ENCODE measurements at regions not wholly inside any gene's neighbourhood (a gene's known extent, or its start where the extent isn't known, plus 50 kb on each side); places are given as distances from the start of the nearest gene placed in this dataset.

DNA sequence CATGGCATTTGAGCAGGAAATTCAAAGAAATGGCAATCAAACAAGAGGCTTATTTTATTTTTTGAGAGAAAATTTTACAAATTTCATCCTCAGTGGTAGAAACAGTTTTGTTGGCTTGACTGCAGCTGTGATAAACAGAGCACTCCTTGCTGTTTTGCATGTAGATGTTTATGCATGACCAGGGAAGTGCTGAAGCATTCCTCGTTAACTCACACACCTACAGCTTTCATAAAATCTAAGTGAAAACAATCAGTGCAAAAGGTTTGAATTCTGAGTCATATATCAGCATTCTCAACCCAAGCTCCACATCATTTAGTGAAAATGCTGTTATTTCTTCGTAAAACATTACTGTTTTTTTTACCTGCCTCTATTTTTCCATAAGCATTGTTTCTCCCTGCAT, 146.6 kb upstream of the CCDC68 start:
- BruUV-seq (replicated peaks) = no TSS peak

GRCh38 chr18:55102958-55103456, 143.7 kb upstream of the CCDC68 start:
- no TSS peak for BruUV-seq (replicated peaks)
- Histone ChIP-seq H3K79me2 (ENCODE audit: insufficient read depth, low read length) (no peaks in the 10 kb centered on the region), H3K36me3 (ENCODE audit: control insufficient read depth in 1 of 2, insufficient read depth in 2 of 2, low read length in 2 of 2) (no peaks in the 10 kb centered on the region), H3K27ac (ENCODE audit: low read depth, low read length) (no peak overlapping the region), H3K4me1 (ENCODE audit: control insufficient read depth in 1 of 2, insufficient read depth in 2 of 2, low read length in 2 of 2) (peaks cover 4 to 10% of the 10 kb centered on the region in 2 experiments), H3K4me2 (ENCODE audit: low read length) (no peak overlapping the region), H3K9me3 (ENCODE audit: control insufficient read depth in 1 of 2, insufficient read depth in 1 of 2, low read depth in 1 of 2, low read length in 2 of 2) (no peaks in the 10 kb centered on the region), H4K20me1 (ENCODE audit: insufficient read depth) (no peaks in the 10 kb centered on the region), H2AFZ (ENCODE audit: low read depth, low read length, poor library complexity, severe bottlenecking) (no peak overlapping the region), H3K9me2 (ENCODE audit: insufficient read depth) (no peaks in the 10 kb centered on the region), H3K9ac (ENCODE audit: low read length) (no peak overlapping the region), H3K4me3 (replicated peaks in 1 of 2; ENCODE audit: low read depth in 1 of 2, low read length in 2 of 2) (no peak overlapping the region), H3K27me3 (ENCODE audit: insufficient read depth, low read length) (no peaks in the 10 kb centered on the region)
- ATAC-seq = no peak
- intact Hi-C loops (cut with micrococcal nuclease) = no loop called here
- RAD21 ChIA-PET (ENCODE audit: low non-redundant PET in 1 of 2, low total read pairs in 2 of 2, uncharacterized antibody in 2 of 2, unreplicated experiment in 2 of 2) = no interaction called here
- CTCF ChIA-PET = no interaction called here
- POLR2A ChIA-PET = no interaction called here
- TF ChIP-seq FOSL1 (IDR thresholded peaks at IDR 0.05; ENCODE audit: low read depth) (no peak), ELF1 (IDR thresholded peaks at IDR 0.05; ENCODE audit: borderline replicate concordance, low read depth) (no peak), CEBPB (IDR thresholded peaks at IDR 0.05; ENCODE audit: low read depth) (no peak), JUND (IDR thresholded peaks at IDR 0.05) (no peak), POLR2AphosphoS5 (IDR thresholded peaks at IDR 0.05; ENCODE audit: low read depth, low read length) (no peak), ZNF274 (IDR thresholded peaks at IDR 0.05; ENCODE audit: low read depth, low read length) (no peak), YY1 (IDR thresholded peaks at IDR 0.05; ENCODE audit: extremely low read depth, insufficient replicate concordance, low read depth, low read length) (no peak), SIN3A (IDR thresholded peaks at IDR 0.05; ENCODE audit: low read depth) (no peak), ZFX (IDR thresholded peaks at IDR 0.05) (no peak)
- no peak for DNase-seq (ENCODE audit: low read depth, low spot score)

More for the DNA sequence above, 146.6 kb upstream of the CCDC68 start:
- Histone ChIP-seq H2AFZ (ENCODE audit: low read depth, low read length, poor library complexity, severe bottlenecking) (no peak overlapping the region), H3K9me3 (ENCODE audit: control insufficient read depth in 1 of 2, insufficient read depth in 1 of 2, low read depth in 1 of 2, low read length in 2 of 2) (no peaks in the 10 kb centered on the region), H4K20me1 (ENCODE audit: insufficient read depth) (no peaks in the 10 kb centered on the region), H3K4me1 (ENCODE audit: control insufficient read depth in 1 of 2, insufficient read depth in 2 of 2, low read length in 2 of 2) (peaks cover 4% of the 10 kb centered on the region in 2 experiments), H3K4me3 (replicated peaks in 1 of 2; ENCODE audit: low read depth in 1 of 2, low read length in 2 of 2) (no peak overlapping the region), H3K79me2 (ENCODE audit: insufficient read depth, low read length) (no peaks in the 10 kb centered on the region), H3K9me2 (ENCODE audit: insufficient read depth) (no peaks in the 10 kb centered on the region), H3K27ac (ENCODE audit: low read depth, low read length) (no peak overlapping the region), H3K36me3 (ENCODE audit: control insufficient read depth in 1 of 2, insufficient read depth in 2 of 2, low read length in 2 of 2) (no peaks in the 10 kb centered on the region), H3K4me2 (ENCODE audit: low read length) (no peak overlapping the region), H3K9ac (ENCODE audit: low read length) (no peak overlapping the region), H3K27me3 (ENCODE audit: insufficient read depth, low read length) (0 out of 2 replicates have a peak, but pooled peaks cover 5% of the 10 kb centered on the region)
- intact Hi-C loops (cut with micrococcal nuclease) = no loop called here
- POLR2A ChIA-PET = no interaction called here
- CTCF ChIA-PET = no interaction called here
- TF ChIP-seq YY1 (IDR thresholded peaks at IDR 0.05; ENCODE audit: extremely low read depth, insufficient replicate concordance, low read depth, low read length) (no peak), POLR2AphosphoS5 (IDR thresholded peaks at IDR 0.05; ENCODE audit: low read depth, low read length) (no peak), CBX3 (IDR thresholded peaks at IDR 0.05; ENCODE audit: low read depth) (no peak), TCF7L2 (IDR thresholded peaks at IDR 0.05; ENCODE audit: borderline replicate concordance, extremely low read depth, insufficient read depth, insufficient read length) (no peak), RAD21 (IDR thresholded peaks at IDR 0.05; ENCODE audit: low read depth) (no peak), FOSL1 (IDR thresholded peaks at IDR 0.05; ENCODE audit: low read depth) (no peak), ELF1 (IDR thresholded peaks at IDR 0.05; ENCODE audit: borderline replicate concordance, low read depth) (no peak), CEBPB (IDR thresholded peaks at IDR 0.05; ENCODE audit: low read depth) (no peak), SP1 (IDR thresholded peaks at IDR 0.05; ENCODE audit: low read depth) (no peak)
- TF ChIP-seq, protein P1, sequence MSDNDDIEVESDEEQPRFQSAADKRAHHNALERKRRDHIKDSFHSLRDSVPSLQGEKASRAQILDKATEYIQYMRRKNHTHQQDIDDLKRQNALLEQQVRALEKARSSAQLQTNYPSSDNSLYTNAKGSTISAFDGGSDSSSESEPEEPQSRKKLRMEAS (IDR thresholded peaks at IDR 0.05) = no peak
- TF ChIP-seq, protein P2, sequence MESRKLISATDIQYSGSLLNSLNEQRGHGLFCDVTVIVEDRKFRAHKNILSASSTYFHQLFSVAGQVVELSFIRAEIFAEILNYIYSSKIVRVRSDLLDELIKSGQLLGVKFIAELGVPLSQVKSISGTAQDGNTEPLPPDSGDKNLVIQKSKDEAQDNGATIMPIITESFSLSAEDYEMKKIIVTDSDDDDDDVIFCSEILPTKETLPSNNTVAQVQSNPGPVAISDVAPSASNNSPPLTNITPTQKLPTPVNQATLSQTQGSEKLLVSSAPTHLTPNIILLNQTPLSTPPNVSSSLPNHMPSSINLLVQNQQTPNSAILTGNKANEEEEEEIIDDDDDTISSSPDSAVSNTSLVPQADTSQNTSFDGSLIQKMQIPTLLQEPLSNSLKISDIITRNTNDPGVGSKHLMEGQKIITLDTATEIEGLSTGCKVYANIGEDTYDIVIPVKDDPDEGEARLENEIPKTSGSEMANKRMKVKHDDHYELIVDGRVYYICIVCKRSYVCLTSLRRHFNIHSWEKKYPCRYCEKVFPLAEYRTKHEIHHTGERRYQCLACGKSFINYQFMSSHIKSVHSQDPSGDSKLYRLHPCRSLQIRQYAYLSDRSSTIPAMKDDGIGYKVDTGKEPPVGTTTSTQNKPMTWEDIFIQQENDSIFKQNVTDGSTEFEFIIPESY (IDR thresholded peaks at IDR 0.05; ENCODE audit: extremely low read depth, insufficient replicate concordance, low read length) = no peak
- no peak for DNase-seq (ENCODE audit: low read depth, low spot score)
- no peak for ATAC-seq
- RAD21 ChIA-PET (ENCODE audit: low non-redundant PET in 1 of 2, low total read pairs in 2 of 2, uncharacterized antibody in 2 of 2, unreplicated experiment in 2 of 2) = no interaction called here

Data from HCT116 (cell line).